Natural killer cell (primary cell): ENCODE measurements at regions not wholly inside any gene's neighbourhood (a gene's known extent, or its start where the extent isn't known, plus 50 kb on each side); places are given as distances from the start of the nearest gene placed in this dataset.

Experiments used
- ATAC-seq, 3 donors: fragments of 150-1000 bp in 2 of 3; fragments of 200-7000 bp in 1 of 3; cut with Tn5 transposase; 1 replicate in 1 of 3; 2 replicates in 2 of 3; pipeline ENCODE4 v1.10.0; 2021; ENCODE audit warnings: mild to moderate bottlenecking in 2 of 3, moderate library complexity in 2 of 3
- DNase-seq, 2 donors: peaks; one replicate each; pipeline versions ENCODE4 v3.0.0 to v3.0.0-alpha.2; 2013 to 2021; ENCODE audit warnings: mixed read lengths in 1 of 2
- H3K27ac ChIP-seq: one replicate; pipeline ENCODE4 v1.5.1; 2013; ENCODE audit warnings: mild to moderate bottlenecking, low read length
- H3K27me3 ChIP-seq: one replicate; pipeline ENCODE4 v1.6.1; 2013; ENCODE audit warnings: low read length; ENCODE audit not compliant: control insufficient read depth, insufficient read depth
- H3K36me3 ChIP-seq: one replicate; pipeline ENCODE4 v1.6.1; 2013; ENCODE audit warnings: low read length; ENCODE audit not compliant: control insufficient read depth, insufficient read depth
- H3K4me1 ChIP-seq: one replicate; pipeline ENCODE4 v1.6.1; 2013; ENCODE audit warnings: low read length; ENCODE audit not compliant: control insufficient read depth, insufficient read depth
- H3K4me3 ChIP-seq: one replicate; pipeline ENCODE4 v1.5.1; 2013; ENCODE audit warnings: low read length
- H3K9me3 ChIP-seq: one replicate; pipeline ENCODE4 v1.6.1; 2013; ENCODE audit warnings: low read length; ENCODE audit not compliant: control insufficient read depth, insufficient read depth
- H3K27ac Mint-ChIP-seq, 2 donors: one replicate each; pipeline ENCODE4 v1.8.0; 2022; ENCODE audit warnings: mild to moderate bottlenecking in 2 of 2, mixed read lengths in 2 of 2, moderate library complexity in 1 of 2
- H3K27me3 Mint-ChIP-seq, 2 donors: one replicate each; pipeline ENCODE4 v1.8.0; 2022; ENCODE audit warnings: low read depth in 2 of 2, mixed read lengths in 2 of 2
- H3K36me3 Mint-ChIP-seq: one replicate; pipeline ENCODE4 v1.8.0; 2022; ENCODE audit warnings: mixed read lengths
- H3K4me1 Mint-ChIP-seq, 2 donors: one replicate each; pipeline ENCODE4 v1.8.0; 2022; ENCODE audit warnings: mixed read lengths in 2 of 2
- H3K4me3 Mint-ChIP-seq: one replicate; pipeline ENCODE4 v1.8.0; 2022; ENCODE audit warnings: mild to moderate bottlenecking, moderate library complexity, mixed read lengths
- H3K9me3 Mint-ChIP-seq, 2 donors: one replicate each; pipeline ENCODE4 v1.8.0; 2022; ENCODE audit warnings: mixed read lengths in 2 of 2
- WGBS: methylation state at CpG from one replicate; pipeline ENCODE4 v1.1.7; 2013; ENCODE audit warnings: missing lambda C conversion rate; ENCODE audit not compliant: insufficient coverage; 5-methylcytosine and 5-hydroxymethylcytosine counted together
- intact Hi-C: fragments of 100-400 bp; cut with micrococcal nuclease; formaldehyde crosslinking; loops from one replicate; pipeline ENCODE4 v1.14.2; 2022
- TF ChIP-seq, protein P1 (sequence below): fragments of 200-600 bp; IDR thresholded peaks from one replicate; pipeline ENCODE4 v1.8.0; 2022; ENCODE audit warnings: antibody characterized with exemption

DNA sequence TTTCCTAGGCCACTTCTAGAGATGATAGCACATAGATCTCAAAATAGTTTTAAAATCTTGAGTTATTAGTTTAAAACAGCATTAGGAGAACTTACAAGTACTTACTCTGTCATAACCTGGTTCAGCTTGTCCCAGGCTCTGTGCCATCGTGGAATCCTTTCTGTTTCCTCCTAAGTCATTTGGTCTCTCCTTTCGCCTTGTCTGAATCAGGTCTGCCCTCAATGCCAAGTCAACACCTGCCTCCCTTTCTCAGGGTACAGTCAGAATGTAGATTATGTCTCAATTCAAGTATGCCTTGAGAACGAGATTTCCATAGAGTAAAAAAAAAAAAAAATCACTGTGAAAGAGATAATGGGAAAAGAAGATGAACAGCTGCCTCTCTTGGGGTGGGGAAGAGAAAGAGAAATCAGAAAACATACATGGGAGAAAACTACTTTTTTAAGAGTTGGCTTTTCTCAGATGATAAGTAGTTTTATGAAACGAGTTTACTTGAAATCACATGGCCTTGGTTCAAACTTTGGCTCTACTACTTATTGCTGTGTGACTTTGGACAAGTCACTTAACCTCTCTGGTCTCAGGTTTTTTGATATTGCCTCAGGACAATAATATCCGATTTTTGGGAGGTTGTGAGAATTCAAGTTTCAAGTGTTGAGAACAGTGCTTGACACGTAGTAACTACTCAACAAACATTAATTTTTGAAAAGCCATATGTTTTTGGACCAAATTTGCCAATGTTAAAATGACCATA, 219.8 kb downstream of the SQOR start:
- WGBS: 79% methylated on average over 6 of the region's 6 CpGs
- H3K27me3 ChIP-seq: no peaks in the 10 kb centered on the region
- H3K9me3 Mint-ChIP-seq: peaks cover 0 to 4% of the 10 kb centered on the region in 2 donors
- H3K36me3 Mint-ChIP-seq: no peaks in the 10 kb centered on the region
- H3K27ac ChIP-seq: no peak overlapping the region
- DNase-seq (no peak), ATAC-seq (no peak)
- no peaks in the 10 kb centered on the region for H3K4me1 Mint-ChIP-seq
- H3K9me3 ChIP-seq: no peaks in the 10 kb centered on the region
- no peak overlapping the region for H3K4me3 ChIP-seq
- TF ChIP-seq, protein P1, sequence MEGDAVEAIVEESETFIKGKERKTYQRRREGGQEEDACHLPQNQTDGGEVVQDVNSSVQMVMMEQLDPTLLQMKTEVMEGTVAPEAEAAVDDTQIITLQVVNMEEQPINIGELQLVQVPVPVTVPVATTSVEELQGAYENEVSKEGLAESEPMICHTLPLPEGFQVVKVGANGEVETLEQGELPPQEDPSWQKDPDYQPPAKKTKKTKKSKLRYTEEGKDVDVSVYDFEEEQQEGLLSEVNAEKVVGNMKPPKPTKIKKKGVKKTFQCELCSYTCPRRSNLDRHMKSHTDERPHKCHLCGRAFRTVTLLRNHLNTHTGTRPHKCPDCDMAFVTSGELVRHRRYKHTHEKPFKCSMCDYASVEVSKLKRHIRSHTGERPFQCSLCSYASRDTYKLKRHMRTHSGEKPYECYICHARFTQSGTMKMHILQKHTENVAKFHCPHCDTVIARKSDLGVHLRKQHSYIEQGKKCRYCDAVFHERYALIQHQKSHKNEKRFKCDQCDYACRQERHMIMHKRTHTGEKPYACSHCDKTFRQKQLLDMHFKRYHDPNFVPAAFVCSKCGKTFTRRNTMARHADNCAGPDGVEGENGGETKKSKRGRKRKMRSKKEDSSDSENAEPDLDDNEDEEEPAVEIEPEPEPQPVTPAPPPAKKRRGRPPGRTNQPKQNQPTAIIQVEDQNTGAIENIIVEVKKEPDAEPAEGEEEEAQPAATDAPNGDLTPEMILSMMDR: no peak
- H3K4me3 Mint-ChIP-seq: no peak overlapping the region
- H3K27ac Mint-ChIP-seq: no peak overlapping the region
- no peaks in the 10 kb centered on the region for H3K4me1 ChIP-seq
- intact Hi-C loops: no loop called here
- no peaks in the 10 kb centered on the region for H3K36me3 ChIP-seq
- H3K27me3 Mint-ChIP-seq: no peaks in the 10 kb centered on the region

DNA sequence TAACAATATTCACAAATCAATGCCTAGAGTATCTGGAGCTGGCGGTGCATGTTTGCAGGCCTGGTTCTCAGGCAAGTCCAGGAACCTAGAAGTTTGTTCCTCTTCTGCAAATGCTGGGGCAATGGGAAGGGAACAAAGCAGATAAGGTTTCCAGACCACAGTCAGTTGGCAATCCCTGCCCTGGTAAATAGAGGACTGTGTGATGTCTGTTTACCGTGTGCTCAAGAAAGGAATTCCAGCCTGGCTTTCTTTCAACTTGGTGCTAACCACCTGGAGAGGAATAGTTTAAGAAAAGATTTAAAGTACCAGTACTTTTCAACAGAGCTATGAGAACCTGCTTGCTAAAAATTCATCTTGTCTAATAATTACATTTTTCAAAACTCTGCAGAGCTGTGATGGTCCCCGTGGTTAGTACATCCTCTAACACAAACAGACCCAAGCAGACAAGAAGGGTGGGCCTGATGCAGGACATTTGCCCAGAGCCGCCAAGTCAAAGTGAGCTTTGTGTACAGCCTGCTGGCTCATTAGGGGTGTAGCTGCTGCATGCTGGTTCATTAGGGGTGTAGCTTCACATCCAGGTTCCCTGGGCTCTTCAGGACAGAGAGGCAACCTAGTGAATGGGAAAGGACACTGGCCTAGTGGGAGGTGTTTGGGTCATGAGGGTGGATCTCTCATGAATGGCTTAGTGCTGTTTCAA, 220.5 kb downstream of the SQOR start:
- Mint-ChIP-seq H3K4me3 (no peak overlapping the region), H3K27me3 (no peaks in the 10 kb centered on the region), H3K36me3 (no peaks in the 10 kb centered on the region), H3K27ac (no peak overlapping the region), H3K4me1 (no peaks in the 10 kb centered on the region), H3K9me3 (peaks cover 0 to 4% of the 10 kb centered on the region in 2 donors)
- 58% methylated on average over 4 of the region's 4 CpGs for WGBS
- ATAC-seq (no peak), DNase-seq (no peak)
- no peaks in the 10 kb centered on the region for H3K9me3 ChIP-seq
- H3K27ac ChIP-seq: no peak overlapping the region
- H3K36me3 ChIP-seq: no peaks in the 10 kb centered on the region
- no peaks in the 10 kb centered on the region for H3K4me1 ChIP-seq
- TF ChIP-seq, protein P1: no peak
- no peaks in the 10 kb centered on the region for H3K27me3 ChIP-seq
- intact Hi-C loops: no loop called here
- H3K4me3 ChIP-seq: no peak overlapping the region

DNA sequence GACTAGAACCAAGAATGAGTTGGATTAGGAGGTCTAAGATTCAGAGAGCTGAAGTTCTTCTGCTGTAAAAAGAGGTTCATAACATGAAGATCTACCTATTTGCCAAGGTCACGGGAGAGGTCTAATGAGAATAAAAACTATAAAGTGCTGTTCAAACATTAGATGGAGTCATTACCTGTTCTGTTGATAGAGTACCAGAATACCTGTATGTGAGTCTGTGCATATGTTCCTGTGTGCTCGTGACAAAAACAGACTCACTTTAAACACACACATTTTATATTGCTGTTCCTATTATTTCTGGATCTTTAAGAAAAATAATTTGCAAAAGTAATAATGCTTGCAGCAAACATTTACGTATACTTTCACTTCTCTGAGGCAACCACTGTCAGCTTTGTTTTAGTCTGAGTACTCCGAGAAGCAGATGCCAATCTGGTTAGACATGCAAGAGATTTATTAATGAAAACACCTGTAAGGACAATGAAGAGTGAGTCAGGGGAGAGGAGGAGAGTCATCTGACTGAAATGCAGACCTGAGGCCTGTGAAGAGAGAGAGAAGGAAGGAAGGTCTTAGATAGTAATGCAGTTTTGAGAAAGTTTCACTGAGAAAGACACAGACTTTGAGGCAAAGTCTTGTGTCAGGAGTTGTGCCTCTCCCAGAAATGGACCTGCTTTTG, 221.2 kb downstream of the SQOR start:
- Histone ChIP-seq H3K9me3 (no peaks in the 10 kb centered on the region), H3K4me1 (no peaks in the 10 kb centered on the region), H3K27ac (no peak overlapping the region), H3K36me3 (no peaks in the 10 kb centered on the region), H3K27me3 (no peaks in the 10 kb centered on the region), H3K4me3 (no peak overlapping the region)
- no peaks in the 10 kb centered on the region for H3K36me3 Mint-ChIP-seq
- no peak overlapping the region for H3K4me3 Mint-ChIP-seq
- H3K4me1 Mint-ChIP-seq: no peaks in the 10 kb centered on the region
- intact Hi-C loops: no loop called here
- ATAC-seq (no peak), DNase-seq (no peak)
- H3K9me3 Mint-ChIP-seq: peaks cover 0 to 5% of the 10 kb centered on the region in 2 donors
- TF ChIP-seq, protein P1: no peak
- no peak overlapping the region for H3K27ac Mint-ChIP-seq
- H3K27me3 Mint-ChIP-seq: no peaks in the 10 kb centered on the region
- WGBS: 92% methylated on average over 3 of the region's 4 CpGs
